ENCODE measurements at regions not wholly inside any gene's neighbourhood (a gene's known extent, or its start where the extent isn't known, plus 50 kb on each side); places are given as distances from the start of the nearest gene placed in this dataset.
"Not testable (repeated sequence)": the region's sequence is repeated elsewhere in the genome, so short reads cannot be mapped to it uniquely, and the experiment has no call there.

- not testable (repeated sequence) for TF ChIP-seq NFE2L2 (conservative IDR thresholded peaks at IDR 0.05; ENCODE audit: low read length); CTCF (IDR thresholded peaks at IDR 0.05); CEBPB (IDR thresholded peaks at IDR 0.05); JUN (IDR thresholded peaks at IDR 0.05)
Observed at GRCh38 chr9:138237099-138237498, 359.5 kb downstream of the CACNA1B start.

Data from A549 (cell line).